ENCODE measurements at regions not wholly inside any gene's neighbourhood (a gene's known extent, or its start where the extent isn't known, plus 50 kb on each side); places are given as distances from the start of the nearest gene placed in this dataset.
"Not testable (repeated sequence)": the region's sequence is repeated elsewhere in the genome, so short reads cannot be mapped to it uniquely, and the experiment has no call there.

DNA sequence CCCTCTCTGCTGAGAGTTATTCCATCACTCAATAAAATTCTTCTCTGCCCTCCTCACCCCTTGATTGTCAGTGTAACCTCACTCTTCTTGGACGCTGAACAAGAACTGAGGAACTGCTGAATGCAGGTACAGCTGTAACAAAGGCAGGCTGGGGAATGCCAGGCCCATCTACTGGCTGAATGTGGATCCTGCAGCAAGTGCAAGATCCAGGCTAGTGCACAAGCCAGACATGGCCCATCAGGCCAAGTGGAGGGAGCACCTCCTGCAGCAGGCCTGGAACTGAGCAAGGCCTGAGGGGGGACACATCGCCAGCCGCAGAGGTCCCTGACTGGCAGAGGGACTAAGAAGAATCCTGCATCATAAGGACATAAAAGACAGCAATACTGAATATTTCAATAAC, 411.8 kb upstream of the PCDH10 start:
- Mint-ChIP-seq H3K4me1 (ENCODE audit: low read depth) (no peaks in the 10 kb centered on the region), H3K27me3 (ENCODE audit: low read depth) (no peaks in the 10 kb centered on the region)

GRCh38 chr4:132759199-132759780, 389.8 kb upstream of the PCDH10 start:
- H3K9me3 Mint-ChIP-seq = no peaks in the 10 kb centered on the region
- H3K27me3 Mint-ChIP-seq (ENCODE audit: low read depth) = no peaks in the 10 kb centered on the region
- no peak overlapping the region for H3K4me3 Mint-ChIP-seq
- H3K27ac Mint-ChIP-seq = no peak overlapping the region
- H3K36me3 Mint-ChIP-seq (ENCODE audit: low read depth) = no peaks in the 10 kb centered on the region
- no peaks in the 10 kb centered on the region for H3K4me1 Mint-ChIP-seq (ENCODE audit: low read depth)

More for the DNA sequence above, 411.8 kb upstream of the PCDH10 start:
- no peak overlapping the region for H3K27ac Mint-ChIP-seq
- no peak overlapping the region for H3K4me3 Mint-ChIP-seq
- no peaks in the 10 kb centered on the region for H3K36me3 Mint-ChIP-seq (ENCODE audit: low read depth)
- H3K9me3 Mint-ChIP-seq = peaks cover 4% of the 10 kb centered on the region

DNA sequence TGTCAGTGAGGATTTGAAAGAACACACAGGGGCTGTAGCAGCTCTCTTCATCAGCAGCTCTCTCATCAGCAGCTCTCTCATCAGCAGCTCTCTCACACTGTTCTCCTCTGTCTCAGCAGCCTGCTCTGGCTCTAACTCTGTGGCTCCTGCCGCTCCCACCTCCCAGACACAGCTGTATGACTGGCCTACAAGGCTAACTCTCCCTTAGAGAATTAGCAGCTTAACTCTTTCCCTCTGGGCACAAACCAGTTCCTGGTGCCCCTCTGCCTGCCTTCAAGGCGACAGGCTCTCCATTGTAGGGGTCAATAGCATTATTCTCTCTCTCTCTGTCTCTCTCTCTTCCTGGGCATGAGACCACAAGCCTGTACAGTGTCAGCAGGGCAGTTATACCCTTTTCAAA, 385.6 kb upstream of the PCDH10 start:
- H3K9me3 Mint-ChIP-seq = no peaks in the 10 kb centered on the region
- H3K27ac Mint-ChIP-seq = no peak overlapping the region
- no peaks in the 10 kb centered on the region for H3K36me3 Mint-ChIP-seq (ENCODE audit: low read depth)
- H3K4me1 Mint-ChIP-seq (ENCODE audit: low read depth) = no peaks in the 10 kb centered on the region
- no peak overlapping the region for H3K4me3 Mint-ChIP-seq
- H3K27me3 Mint-ChIP-seq (ENCODE audit: low read depth) = no peaks in the 10 kb centered on the region

DNA sequence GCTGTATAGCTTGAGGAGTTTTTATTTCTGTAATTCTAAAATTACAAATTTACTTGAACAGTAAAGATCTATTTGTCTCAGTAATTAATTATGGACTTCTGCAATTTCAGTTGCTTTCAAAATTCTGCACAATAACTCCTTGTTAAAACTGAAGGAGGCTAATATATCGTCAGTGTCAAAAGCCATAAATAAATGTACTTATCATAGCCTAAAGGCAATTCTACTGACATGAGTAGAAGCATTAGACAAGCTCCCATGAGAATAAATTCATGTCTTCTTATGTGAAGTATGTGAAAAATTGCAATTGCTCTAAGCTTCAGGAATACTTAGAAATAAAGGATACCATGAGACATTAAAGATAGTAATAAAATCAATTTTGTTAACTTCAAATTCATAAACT, 381.2 kb upstream of the PCDH10 start:
- Mint-ChIP-seq H3K9me3 (no peaks in the 10 kb centered on the region), H3K4me1 (ENCODE audit: low read depth) (no peaks in the 10 kb centered on the region), H3K27ac (no peak overlapping the region), H3K27me3 (ENCODE audit: low read depth) (no peaks in the 10 kb centered on the region), H3K36me3 (ENCODE audit: low read depth) (no peaks in the 10 kb centered on the region), H3K4me3 (no peak overlapping the region)

DNA sequence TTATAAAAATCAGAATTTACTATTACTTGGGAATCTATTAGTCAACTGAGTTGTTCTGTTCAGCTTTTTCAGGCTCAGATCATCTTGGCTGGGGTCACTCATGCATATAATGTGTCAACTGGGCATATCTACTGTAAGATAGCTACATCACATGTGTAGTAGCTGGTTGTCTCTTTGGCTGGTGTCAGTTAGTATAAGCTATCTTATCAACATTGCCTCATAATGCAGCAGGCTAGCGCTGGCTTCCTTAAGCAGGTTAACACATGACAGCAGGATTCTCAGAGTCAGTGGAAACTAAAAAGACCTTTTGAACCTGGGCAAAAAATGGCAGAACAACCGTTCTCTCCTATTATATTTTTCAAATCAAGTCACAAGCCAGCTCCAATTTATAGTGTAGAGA, 378.3 kb upstream of the PCDH10 start:
- Mint-ChIP-seq H3K27ac (no peak overlapping the region), H3K4me1 (ENCODE audit: low read depth) (no peaks in the 10 kb centered on the region), H3K4me3 (no peak overlapping the region), H3K36me3 (ENCODE audit: low read depth) (no peaks in the 10 kb centered on the region), H3K27me3 (ENCODE audit: low read depth) (no peaks in the 10 kb centered on the region), H3K9me3 (no peaks in the 10 kb centered on the region)

DNA sequence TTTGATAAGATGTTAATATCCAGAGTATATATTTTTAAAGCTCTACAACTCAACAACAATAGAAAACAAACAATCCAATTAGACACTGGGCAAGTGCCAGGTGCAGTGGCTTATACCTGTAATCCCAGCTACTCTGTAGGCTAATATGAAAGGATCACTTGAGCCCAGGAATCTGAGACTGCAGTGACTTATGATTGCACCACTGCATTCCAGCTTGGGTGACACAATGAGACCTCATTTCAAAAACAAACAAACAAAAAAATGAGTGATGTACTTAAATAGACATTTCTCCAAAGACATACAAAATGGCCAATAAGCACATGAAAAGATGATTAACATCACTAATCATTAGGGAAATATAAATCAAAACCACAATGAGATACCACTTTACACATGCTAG, 356.8 kb upstream of the PCDH10 start:
- Mint-ChIP-seq H3K36me3 (ENCODE audit: low read depth) (no peaks in the 10 kb centered on the region), H3K27me3 (ENCODE audit: low read depth) (no peaks in the 10 kb centered on the region), H3K4me1 (ENCODE audit: low read depth) (no peaks in the 10 kb centered on the region), H3K9me3 (no peaks in the 10 kb centered on the region), H3K27ac (no peak overlapping the region), H3K4me3 (no peak overlapping the region)

DNA sequence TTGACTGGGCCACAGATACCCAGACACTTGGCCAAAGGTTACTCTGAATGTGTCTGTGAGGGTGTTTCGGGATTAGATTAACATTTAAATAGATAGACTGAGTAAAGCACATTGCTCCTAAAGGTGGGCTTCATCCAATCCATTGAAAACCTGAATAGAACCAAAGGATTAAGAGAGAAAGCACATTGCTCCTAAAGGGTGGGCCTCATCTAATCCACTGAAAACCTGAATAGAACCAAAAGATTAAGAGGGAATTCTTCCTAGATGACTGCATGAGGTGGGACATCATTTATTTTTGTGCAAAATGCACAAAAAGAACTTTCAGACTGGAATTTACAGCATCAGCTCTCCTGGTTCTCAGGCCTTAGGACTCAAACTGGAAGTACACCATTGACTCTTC, 351.2 kb upstream of the PCDH10 start:
- Mint-ChIP-seq H3K9me3 (no peaks in the 10 kb centered on the region), H3K4me3 (no peak overlapping the region), H3K27me3 (ENCODE audit: low read depth) (no peaks in the 10 kb centered on the region)

DNA sequence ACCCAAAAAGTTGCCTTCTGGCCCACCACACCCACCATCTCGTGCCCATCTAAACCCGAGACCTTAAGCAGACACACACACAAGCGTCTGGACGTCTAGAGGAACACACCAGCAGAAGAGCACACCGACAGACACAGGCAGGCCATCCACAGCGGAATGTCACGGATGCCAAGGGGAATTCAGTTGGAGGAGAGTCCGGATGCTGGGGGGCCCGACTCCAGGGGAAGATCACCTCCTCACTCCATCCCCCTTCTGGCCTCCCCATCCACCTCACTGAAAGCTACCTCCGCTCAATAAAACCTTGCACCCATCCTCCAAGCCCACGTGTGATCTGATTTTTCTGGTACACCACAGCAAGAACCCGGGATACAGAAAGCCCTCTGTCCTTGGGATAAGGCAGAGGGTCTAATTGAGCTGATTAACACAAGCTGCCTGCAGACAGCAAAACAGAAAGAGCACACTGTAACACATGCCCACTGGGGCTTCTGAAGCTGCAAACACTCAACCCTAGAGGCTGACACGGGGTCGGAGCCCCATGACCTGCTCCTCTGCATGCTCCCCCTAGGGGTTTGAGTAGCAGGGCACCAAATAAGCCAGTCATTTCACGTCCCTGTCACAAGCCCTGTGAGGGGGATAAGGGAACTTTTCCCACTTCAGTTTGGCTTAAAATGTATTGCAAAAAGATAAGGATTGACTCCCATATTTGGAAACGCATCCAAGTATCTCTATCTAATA, 339.6 kb upstream of the PCDH10 start:
- no peaks in the 10 kb centered on the region for H3K36me3 Mint-ChIP-seq (ENCODE audit: low read depth)
- H3K27me3 Mint-ChIP-seq (ENCODE audit: low read depth) = no peaks in the 10 kb centered on the region
- no peak overlapping the region for H3K4me3 Mint-ChIP-seq
- H3K27ac Mint-ChIP-seq = no peak overlapping the region
- H3K4me1 Mint-ChIP-seq (ENCODE audit: low read depth) = no peaks in the 10 kb centered on the region
- H3K9me3 Mint-ChIP-seq = no peaks in the 10 kb centered on the region

More for the DNA sequence above, 351.2 kb upstream of the PCDH10 start:
- no peak overlapping the region for H3K27ac Mint-ChIP-seq
- H3K4me1 Mint-ChIP-seq (ENCODE audit: low read depth) = no peaks in the 10 kb centered on the region
- no peaks in the 10 kb centered on the region for H3K36me3 Mint-ChIP-seq (ENCODE audit: low read depth)

DNA sequence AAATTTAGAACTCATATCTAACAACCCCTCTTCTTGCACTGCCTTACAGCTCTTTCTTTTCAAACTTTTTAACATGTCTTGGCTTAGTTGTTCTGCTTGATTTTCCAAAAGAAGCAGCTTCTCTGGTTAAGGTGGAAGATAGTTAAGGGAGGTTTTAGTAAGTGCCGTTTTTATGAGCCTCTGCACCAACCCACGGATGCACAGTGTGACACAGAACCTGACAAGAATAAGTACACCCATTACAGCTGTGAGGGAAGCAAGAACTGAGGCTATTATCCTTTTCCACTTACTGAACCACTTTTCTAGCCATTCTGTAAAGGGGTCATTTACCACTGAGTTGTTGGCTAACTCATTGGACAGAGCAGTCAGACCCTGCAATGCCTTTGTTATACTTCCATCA, 336.0 kb upstream of the PCDH10 start:
- H3K4me3 Mint-ChIP-seq; H3K27ac Mint-ChIP-seq; H3K9me3 Mint-ChIP-seq; H3K27me3 Mint-ChIP-seq (ENCODE audit: low read depth); H3K4me1 Mint-ChIP-seq (ENCODE audit: low read depth); H3K36me3 Mint-ChIP-seq (ENCODE audit: low read depth): not testable (repeated sequence)

DNA sequence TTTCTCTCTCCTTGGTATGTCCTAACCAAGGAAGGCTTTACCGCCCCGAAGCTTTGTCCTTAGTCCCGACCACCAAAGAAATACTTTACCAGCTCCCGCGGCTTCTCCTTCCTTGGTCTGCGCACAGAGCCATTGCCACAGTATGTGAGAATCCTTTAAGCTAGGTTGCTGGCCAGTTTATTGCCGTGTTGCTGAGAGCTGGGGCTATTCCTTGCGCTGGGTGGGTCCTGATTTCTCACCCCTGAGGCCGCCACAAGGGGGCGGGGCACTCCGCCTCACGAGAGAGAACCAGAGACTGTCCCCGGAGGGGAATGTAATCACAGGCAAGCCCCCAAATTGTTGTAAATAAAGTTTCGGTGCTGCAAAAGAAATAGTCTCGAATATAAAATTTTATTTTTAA, 331.0 kb upstream of the PCDH10 start:
- Mint-ChIP-seq H3K4me3 (no peak overlapping the region), H3K27me3 (ENCODE audit: low read depth) (no peaks in the 10 kb centered on the region), H3K4me1 (ENCODE audit: low read depth) (no peaks in the 10 kb centered on the region), H3K36me3 (ENCODE audit: low read depth) (no peaks in the 10 kb centered on the region), H3K27ac (no peak overlapping the region), H3K9me3 (peaks cover 4% of the 10 kb centered on the region)

- Mint-ChIP-seq H3K27me3 (ENCODE audit: low read depth) (no peaks in the 10 kb centered on the region), H3K4me3 (no peak overlapping the region), H3K36me3 (ENCODE audit: low read depth) (no peaks in the 10 kb centered on the region), H3K27ac (no peak overlapping the region), H3K4me1 (ENCODE audit: low read depth) (no peaks in the 10 kb centered on the region), H3K9me3 (peaks cover 4% of the 10 kb centered on the region)
These were observed 325.7 kb upstream of the PCDH10 start for GRCh38 chr4:132823419-132823818.

GRCh38 chr4:132824761-132825160, 324.3 kb upstream of the PCDH10 start:
- no peak overlapping the region for H3K4me3 Mint-ChIP-seq
- H3K9me3 Mint-ChIP-seq = no peaks in the 10 kb centered on the region
- H3K27ac Mint-ChIP-seq = no peak overlapping the region
- H3K4me1 Mint-ChIP-seq (ENCODE audit: low read depth) = no peaks in the 10 kb centered on the region
- no peaks in the 10 kb centered on the region for H3K36me3 Mint-ChIP-seq (ENCODE audit: low read depth)
- no peaks in the 10 kb centered on the region for H3K27me3 Mint-ChIP-seq (ENCODE audit: low read depth)

DNA sequence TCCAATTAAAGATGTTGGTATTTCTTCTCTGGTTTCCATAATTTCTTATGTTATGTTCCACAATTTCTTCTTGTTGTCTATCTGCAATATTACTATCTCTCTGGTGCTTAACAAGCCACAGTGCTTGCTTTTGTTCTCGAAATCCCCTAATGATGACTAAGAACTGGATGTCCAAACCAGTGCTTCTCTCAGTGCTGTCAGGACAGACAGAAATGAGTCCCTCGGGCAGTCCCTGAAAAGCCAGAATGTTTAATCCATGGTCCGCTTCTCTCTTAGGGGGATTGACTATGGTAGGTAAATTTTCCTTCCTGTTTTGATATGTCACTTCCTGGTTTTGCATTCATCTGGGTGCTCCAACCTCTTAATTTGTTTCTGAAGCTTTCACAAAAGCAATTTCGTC, 321.6 kb upstream of the PCDH10 start:
- H3K4me3 Mint-ChIP-seq = no peak overlapping the region
- no peaks in the 10 kb centered on the region for H3K36me3 Mint-ChIP-seq (ENCODE audit: low read depth)
- H3K4me1 Mint-ChIP-seq (ENCODE audit: low read depth) = no peaks in the 10 kb centered on the region
- H3K27ac Mint-ChIP-seq = no peak overlapping the region
- H3K27me3 Mint-ChIP-seq (ENCODE audit: low read depth) = no peaks in the 10 kb centered on the region
- no peaks in the 10 kb centered on the region for H3K9me3 Mint-ChIP-seq

DNA sequence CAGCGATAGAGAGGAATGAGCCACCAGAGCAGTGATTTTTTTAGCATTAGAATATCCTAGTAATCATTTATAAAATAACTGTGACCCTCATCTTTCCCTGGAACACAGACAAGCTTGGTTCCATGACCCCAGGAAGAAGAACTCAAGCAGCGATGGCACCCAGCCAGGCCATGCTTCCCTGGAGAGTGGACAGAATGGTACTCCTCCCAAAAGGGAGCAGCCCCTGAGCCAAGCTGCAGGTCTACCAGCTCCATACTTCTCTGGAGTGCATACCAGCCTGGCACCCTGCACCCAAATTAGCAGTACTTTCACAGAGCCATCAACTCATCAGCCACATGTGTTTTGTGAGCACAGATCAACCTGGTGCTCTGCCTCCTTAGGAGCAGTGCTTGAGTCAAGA, 310.9 kb upstream of the PCDH10 start:
- H3K27ac Mint-ChIP-seq = no peak overlapping the region
- H3K27me3 Mint-ChIP-seq (ENCODE audit: low read depth) = no peaks in the 10 kb centered on the region
- no peaks in the 10 kb centered on the region for H3K36me3 Mint-ChIP-seq (ENCODE audit: low read depth)

DNA sequence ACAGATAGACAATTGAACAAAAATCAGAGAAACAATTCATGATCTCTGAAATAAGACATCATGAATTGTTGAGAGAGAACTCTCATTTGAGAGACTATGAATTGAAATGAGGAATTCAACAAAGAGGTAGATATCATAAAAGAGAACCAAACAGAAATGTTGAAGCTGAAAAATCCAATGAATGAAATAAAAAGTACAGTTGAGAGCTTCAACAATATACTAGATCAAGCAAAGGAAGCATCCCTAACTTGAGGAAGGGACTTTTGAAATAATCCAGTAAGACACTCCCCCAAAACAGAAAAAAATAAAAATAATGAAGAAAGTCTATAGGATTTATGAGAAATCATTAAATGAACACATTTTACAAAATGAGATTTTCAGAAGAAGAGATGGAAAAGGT, 310.0 kb upstream of the PCDH10 start:
- Mint-ChIP-seq H3K4me3 (no peak overlapping the region), H3K27me3 (ENCODE audit: low read depth) (no peaks in the 10 kb centered on the region), H3K9me3 (peaks cover 25% of the 10 kb centered on the region)

More for the DNA sequence above, 310.9 kb upstream of the PCDH10 start:
- Mint-ChIP-seq H3K4me1 (ENCODE audit: low read depth) (no peaks in the 10 kb centered on the region), H3K4me3 (no peak overlapping the region), H3K9me3 (peaks cover 25% of the 10 kb centered on the region)

More for the DNA sequence above, 310.0 kb upstream of the PCDH10 start:
- Mint-ChIP-seq H3K27ac (no peak overlapping the region), H3K4me1 (ENCODE audit: low read depth) (no peaks in the 10 kb centered on the region), H3K36me3 (ENCODE audit: low read depth) (no peaks in the 10 kb centered on the region)
